HG03135 (cell line): ENCODE measurements at regions not wholly inside any gene's neighbourhood (a gene's known extent, or its start where the extent isn't known, plus 50 kb on each side); places are given as distances from the start of the nearest gene placed in this dataset.

ENCODE experiments used
- ATAC-seq: cut with Tn5 transposase; IDR thresholded peaks from one replicate; pipeline ENCODE4 v1.9.1; 2021; ENCODE audit warnings: mild to moderate bottlenecking, moderate library complexity; ENCODE audit not compliant: unreplicated experiment

DNA sequence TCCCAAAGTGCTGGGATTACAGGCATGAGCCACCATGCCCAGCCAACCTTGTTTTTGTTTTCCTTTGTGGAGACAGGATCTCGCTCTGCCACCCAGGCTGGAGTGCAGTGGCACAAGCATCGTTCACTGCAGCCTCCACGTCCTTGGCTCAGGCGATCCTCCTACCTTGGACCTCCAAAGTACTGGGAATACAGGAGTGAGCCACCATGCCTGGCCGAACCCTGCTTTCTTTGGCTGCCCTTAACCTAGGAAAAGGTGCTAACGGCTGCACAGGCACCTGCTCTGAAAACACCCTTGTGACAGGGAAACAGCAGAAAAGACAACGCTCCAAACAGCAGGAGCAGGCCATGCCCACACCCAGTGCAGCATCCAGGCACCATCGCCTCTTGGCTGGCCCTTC lies 71.9 kb downstream of the OAT start:
- ATAC-seq, result no peak

DNA sequence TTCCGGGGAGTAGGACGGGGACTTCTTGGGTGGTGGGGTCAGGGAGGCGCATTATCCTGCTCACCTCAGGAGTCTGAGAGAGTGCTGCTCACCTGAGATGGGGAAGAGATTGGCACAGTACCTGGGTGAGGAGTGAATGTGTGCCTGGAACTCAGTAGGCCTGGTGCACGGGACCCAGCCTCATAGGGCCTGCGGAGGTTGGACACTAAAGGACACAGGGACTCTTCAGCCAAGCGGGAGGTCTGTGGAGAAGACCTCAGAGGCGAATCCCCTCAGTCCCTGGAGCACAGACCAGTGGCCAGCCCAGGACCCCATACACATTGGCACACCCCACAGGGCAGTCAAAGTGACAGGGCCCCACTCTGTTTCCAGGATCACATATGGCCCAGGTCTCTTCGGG lies 73.2 kb downstream of the OAT start:
- no peak for ATAC-seq

DNA sequence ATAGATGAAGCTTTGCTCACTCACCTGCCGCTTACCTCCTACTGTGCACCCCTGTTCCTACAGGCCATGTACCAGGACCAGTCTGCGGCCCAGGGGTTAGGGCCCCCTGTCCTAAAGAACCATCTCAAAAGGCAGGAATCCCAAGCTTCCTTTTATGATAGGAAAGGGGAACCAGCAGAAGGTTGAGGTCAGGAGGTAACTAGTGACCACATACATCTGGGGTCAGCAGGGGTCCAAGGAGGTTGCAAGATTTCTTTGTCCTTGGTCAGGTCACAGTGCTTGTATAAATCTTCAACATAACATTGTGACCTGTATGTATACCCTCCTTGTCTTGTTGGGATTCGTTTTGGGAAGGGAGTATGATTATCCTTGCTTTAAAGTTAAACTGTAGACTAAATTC lies 73.8 kb downstream of the OAT start:
- no peak for ATAC-seq

DNA sequence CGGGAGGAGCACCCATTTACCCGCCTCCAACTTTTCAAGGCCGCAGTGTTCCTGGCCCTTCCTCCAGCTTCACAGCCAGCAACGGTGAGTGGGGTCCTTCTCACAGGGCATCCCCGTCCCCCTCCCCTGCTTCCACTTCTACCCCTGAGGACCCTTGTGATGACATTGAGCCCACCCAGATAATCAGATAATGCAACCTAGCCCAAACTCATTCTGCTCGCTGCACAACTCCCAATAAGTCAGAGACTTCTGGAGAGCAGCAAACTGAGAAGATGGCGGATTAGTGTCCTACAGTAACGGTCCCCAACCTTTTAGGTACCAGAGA lies 74.5 kb downstream of the OAT start:
- no peak for ATAC-seq

DNA sequence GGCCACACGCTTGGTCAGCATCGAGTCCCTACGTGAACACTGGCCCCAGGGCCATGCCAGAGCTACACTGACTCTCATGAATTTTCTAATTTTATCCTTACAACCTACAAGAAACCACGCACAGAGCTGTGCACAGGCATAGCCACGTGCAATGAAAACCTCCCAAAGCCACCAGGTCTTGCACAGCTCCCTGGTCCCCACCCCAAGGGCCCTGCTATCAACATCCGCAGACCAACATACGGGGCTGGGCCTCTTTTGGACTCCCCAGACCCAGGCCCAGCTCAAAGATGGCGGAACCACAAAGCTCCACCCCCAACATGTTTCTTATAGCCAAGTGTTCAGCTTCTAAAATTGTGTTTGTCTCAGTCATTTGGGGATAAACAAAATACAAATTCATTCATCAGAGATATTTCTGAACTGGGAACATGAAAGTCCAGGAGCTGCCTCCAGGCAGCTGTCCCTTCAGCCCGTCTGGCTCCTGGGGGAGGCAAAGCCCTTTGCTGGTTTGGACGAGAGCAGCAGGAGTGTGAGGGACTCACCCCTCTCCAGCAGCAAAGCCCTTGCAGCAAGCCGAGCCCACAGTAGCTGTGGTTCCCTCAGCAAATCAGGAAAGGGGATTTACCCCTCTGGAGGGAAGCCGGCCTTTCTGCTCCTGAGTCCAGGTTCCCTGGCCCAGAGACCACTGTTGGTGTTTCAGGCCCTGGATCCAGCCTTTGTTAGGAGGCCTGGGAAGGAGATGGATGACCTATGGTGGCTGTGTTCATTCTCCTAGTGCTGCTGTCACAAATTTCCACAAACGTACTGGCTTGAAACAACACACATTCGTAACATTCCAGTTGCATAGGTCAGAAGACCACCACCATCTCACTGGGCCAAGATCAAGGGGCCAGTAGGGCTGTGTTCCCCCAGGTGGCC lies 75.1 kb downstream of the OAT start:
- ATAC-seq, result no peak

DNA sequence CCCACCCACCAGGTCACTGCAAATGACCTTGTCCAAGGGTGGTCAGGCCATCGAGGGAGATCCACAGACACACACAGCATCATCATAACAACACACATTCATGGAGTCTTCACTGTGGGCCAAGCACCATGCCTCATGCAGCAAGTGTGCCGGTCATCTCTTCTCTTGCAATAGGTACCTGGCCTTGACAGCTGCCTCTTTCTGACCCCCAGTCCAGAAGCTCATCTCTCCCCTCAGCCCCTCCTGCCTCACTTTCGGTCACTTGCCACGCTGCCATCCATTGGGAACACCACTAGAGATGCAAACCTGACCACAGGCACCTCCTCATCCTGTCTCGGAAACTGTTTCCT lies 75.9 kb downstream of the OAT start:
- no peak for ATAC-seq

DNA sequence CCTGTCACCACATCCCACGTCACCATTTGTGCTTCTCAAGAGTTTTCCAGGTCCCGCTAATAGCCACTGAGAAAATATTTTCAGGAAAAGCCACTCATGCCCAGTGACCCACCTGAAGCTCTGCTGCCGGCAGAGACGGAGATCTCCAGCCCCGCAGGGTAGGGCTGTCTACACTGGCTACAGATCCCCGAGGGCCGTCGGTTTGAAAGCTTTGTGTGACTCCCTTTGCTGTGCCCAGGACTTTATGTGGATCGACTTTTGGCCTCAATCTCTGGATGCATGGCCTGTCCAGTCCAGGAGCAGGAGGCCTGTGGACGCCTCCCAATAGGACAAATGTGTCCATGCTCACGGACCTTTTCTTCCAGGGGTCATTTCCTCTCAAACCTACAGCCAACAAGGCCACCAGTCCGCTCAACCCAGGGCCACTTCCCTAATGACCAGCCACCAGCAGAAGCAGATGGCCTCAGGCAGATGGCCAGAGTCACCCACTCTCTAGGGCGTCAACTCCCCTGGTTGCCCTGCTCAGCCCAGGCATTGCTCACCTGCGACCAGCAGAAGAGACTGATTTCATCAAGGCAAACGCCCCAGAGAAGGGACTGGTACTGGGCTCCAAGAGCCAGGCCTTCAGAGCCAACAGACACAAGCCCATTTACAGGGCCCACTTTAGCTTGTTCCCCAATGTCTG lies 76.4 kb downstream of the OAT start:
- no peak for ATAC-seq

DNA sequence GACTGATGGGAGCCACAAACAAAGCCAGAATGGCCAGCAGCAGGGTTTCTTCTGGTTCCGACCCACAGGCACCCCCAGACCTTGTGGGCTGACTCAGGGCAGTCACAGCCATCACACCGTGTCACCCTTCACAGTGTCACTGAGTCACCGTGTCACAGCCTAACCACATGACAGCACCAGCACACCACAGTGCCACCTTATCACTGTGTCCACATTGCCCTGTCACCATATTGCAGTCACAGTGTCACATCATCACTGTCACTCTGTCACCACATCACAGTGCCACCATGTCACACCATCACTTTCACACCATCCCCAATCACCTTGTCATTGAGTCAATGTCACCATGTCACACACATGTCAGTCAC lies 77.0 kb downstream of the OAT start:
- ATAC-seq, result no peak

DNA sequence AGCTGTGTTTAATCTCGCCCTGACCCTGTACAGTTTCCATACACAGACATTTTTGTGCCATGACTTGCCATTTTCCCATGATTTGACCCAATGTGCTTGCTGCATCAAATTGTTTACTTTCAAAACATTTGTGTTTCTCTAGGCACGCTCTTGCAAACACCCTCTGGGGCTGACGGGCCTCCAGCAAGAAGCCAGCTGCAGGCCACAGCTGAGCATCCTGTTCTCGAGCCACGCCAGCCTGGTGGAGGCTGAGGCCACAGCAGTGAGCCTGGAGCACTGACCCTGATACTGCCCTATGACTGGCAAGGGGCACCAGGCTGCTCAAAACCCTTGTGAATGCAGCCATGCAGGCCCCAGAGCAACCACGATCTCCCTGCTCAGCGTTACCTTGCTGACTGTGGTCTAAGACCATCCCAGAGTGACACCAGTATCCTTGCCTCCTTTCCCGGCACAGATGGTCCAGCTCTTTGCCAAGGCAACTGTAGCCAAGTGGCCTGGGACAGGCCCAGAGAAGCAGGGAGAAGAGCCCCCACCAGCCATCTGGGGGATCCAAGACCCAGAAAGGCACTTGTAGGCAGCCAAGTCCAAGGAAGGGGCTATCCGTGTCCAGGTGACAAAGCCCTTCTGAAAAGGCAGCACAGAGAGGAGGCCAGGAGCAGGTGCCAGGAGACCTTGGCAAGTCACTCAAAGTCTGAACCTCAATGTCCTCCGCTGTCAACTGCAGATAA lies 78.5 kb downstream of the OAT start:
- ATAC-seq, result no peak

DNA sequence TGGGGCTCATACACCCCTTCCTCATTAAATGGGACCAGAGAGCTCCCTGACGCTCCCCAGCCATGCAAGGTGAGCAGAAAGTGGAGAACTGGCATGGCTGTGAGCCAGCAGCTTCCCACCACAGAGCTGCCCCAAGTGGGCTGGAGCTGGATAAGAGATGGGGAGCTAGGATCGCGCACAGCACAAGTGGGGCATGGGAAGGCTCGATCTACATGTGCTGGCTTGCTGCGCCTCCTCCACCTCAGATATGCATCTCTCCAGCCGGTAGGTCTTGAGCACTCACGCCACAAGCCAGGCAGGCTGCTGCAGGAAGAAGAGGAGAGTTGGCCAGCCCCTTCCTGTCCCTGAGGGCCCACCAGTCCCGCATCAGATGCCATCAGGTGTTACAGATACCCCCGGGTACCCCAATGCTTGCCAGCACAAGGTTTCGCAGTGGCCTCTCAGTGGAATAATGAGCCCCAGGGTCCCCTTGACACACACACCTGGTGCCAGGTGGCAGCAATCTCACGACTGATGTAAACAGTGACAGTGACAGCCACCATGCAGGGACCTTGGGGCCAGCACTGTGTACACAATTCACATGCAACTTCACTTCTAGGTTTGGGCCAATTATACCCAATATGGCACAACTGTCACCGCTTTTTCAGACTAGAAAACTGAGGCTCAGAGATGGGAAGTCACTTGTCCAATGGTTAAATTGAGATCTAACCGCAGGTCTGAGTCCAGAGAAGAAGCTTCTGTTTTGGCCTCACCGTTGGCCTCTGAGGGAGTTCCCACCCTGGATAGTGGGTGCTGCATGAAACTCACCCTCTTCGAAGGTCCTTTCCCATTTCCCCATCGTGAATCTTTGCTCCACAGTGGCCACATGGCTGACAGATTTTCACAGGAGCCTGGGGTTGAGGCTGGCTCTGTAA lies 79.3 kb downstream of the OAT start:
- ATAC-seq, result no peak

DNA sequence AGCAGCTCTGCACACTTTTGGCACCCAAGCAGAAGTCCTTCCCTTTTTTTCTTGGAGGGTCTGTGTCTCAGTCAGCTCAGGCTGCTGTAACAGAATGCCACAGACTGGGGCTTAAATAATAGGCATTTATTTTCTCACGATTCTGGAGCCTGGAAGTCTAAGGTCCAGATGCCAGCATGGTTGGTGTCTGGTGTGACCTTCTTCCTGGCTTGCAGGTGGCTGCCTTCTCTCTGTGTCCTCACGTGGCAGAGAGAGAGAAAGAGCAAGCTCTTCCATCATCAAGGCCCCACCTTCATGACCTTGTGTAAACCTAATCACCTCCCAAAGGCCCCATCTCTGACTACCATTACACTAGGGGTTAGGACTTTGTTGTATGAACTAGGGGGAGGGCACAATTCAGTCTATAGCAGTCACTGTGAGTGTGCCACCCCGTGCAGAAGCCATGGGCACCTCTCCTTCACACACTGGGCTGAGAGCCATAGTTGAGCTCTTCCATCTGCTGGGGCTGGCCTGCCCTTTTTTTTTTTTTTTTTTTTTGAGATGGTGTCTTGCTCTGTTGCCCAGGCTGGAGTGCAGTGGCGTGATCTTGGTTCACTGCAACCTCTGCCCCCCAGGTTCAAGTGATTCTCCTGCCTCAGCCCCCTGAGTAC lies 80.3 kb downstream of the OAT start:
- ATAC-seq, result no peak

DNA sequence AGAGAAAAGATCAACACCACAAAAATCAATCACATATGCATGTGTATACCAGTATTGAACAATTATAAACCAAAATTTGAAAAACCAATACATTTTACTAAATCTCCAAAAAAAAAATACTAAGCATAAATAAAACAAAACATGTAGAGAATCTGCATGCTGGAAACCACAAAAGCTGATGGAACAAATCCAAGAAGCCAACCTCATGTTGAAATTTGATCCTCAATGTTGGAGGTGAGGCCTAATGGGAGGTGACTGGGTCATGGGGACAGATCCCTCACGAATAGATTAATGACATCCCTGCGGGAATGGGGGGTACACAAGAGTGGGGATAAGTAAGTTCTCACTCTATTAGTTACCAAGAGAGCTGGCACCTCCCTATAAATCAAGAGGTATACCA lies 82.5 kb downstream of the OAT start:
- no peak for ATAC-seq

DNA sequence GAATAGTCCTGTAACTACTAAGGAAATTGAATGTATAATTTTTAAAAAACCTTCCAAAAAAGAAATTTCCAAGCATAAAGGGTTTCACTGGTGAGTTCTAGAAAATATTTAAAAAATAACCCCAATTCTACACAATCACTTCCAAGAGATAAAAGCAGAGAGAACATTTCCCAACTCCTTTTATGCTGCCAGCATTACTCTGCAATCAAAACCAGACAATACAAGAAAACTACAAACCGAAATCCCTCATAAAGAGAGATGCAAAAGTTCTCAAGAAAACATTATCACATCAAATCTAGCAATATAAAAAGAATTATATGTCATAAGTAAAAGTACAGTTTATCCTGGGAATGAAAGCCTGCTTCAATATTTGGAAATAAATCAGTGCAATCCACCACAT lies 84.8 kb downstream of the OAT start:
- no peak for ATAC-seq

DNA sequence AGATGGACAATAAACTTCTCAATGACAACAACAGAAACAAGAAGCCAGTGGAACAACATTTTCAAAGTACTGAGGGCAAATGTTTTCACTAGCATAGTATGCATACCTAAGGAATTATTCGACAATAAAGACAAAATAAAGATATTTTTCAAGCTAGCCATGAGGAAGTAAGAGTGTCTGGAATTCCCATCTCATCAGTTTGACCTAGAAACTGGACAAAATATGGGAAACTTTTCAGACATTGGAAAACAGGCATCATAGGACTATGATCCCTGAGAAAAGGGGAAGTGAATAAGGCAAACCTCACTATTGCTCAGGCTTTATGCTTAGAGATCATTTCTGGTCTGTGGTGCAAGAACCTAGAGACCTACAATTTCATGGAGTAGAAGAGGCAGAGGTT lies 86.3 kb downstream of the OAT start:
- ATAC-seq, result no peak

DNA sequence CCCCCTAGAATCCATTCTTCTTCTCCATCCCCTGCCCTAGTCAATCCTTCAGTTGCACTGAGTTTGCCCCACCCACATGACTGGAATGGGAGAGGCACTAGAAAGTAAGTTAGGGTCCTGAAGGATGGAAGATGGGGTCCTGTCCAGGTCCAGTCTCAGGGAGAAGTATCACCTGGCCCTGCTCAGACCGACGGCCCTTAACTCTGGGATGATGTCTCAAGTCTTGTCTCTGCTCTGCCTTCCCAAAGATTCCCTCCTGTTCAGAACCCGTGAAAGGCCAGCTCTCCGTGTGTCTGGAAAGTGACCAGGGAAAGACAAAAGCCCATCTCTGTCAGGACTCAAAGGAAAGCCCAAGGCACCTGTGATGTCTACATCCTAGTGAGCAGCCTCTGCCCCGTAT lies 88.8 kb downstream of the OAT start:
- no peak for ATAC-seq

DNA sequence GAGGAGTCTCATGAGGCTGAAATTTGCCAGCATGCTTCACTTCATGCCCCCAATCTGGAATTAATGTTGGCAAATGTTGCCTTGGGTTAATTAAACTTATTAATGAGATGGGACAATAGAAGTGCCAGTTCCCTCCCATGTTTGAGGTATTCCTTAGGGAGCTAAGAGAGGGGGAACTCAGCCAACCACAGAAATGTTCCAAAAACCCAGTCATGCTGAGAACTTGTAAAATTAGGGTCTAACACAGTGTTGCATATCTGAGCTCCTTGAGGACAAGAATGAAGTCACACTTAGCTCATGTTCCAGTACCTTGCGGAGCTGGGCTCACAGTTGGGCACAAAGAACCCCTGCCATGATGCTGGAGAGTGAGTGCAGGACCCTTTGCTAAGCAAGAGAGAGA lies 89.4 kb downstream of the OAT start:
- no peak for ATAC-seq

DNA sequence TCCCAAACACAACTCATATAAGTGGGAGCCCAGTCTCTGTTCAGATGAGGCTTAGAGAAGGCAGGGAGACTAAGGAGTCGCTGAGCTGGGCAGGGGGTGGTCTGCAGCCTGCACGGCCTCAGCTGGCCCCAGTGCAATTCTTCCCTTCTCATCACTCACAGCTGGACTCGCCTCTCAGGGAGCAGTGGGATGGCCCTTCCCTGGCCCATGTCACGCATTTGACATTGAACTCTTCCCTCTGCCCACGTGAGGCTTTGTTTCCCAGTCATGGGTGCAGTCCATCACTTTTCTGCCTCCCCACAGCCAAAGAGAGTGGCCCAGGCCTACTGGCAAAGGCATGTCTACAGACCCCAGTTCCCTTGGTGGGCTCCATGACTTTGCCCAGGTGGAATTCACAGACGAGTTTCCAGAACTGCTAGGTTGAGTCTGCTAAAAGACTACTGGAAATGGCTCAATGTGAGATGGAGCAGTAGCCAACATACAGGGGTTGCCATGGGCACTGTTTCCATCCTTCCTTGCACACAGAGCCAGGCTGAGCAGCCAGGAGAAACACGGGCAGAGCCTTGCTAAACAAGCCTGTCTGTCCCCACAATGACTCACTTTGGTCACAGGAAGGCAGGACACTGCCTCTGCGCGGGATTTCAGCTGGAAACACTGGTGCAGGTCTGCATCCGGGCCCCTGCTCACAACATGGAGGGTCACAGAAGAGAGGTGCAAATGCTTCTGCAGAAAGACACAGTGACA lies 90.1 kb downstream of the OAT start:
- no peak for ATAC-seq

DNA sequence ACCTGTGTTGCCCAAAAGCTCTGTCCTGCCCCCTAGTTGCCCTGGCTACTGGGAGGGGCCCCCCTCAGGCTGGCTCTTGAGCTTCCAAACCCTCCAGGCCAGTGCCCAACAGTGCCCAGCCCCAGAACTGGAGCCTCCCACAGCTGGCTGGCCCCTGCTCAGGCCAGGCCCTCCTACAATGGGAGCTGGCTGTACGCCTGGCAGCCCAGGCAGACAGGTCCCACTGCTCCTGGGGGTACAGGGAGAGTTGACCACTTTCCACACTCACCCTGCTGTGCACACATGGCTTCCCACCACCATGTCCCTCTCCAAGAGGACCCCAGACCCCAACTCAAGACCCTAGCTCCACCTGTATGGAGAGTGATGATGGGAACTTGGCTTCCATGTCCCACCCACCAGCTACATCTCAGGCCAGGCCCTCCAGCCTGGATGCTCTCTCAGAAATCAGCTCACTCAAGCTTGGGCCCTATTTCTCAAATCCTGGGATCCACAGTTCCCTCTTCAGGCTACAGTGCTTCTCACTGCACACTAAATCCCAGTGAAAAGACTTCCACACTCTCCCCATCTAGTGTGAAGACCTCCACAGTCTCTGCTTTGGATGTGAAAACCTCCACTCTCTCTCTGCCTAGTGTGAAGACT lies 92.6 kb downstream of the OAT start:
- ATAC-seq, result no peak

DNA sequence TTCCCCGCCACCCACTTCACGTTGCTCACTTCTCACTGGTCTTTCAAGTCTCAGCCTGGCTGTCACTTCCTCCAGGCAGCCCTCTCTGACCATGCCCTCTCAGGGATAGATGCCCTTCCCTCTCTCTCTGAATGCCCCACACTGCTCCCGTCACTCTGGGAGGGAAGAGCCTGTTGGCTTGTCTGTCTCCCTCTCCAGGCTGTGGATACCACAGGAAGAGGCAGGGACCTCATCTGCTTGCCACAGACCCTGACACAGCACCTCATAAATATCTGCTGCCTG lies 93.1 kb downstream of the OAT start:
- no peak for ATAC-seq
